ENCODE measurements at regions not wholly inside any gene's neighbourhood (a gene's known extent, or its start where the extent isn't known, plus 50 kb on each side); places are given as distances from the start of the nearest gene placed in this dataset.

GRCh38 chr5:158644301-158644700 is 455.4 kb downstream of the EBF1 start:
- no peak for DNase-seq (ENCODE audit: low read depth)
- H3K4me3 ChIP-seq (ENCODE audit: low read depth, low read length), result no peak overlapping the region
- no peak for TF ChIP-seq CTCF (conservative IDR thresholded peaks at IDR 0.05; ENCODE audit: low read depth, low read length)

- H3K4me3 ChIP-seq (ENCODE audit: low read depth, low read length), result no peak overlapping the region
- DNase-seq (ENCODE audit: low read depth), result no peak
- TF ChIP-seq CTCF (conservative IDR thresholded peaks at IDR 0.05; ENCODE audit: low read depth, low read length), result no peak
These were observed 455.9 kb downstream of the EBF1 start for GRCh38 chr5:158643840-158644239.

GRCh38 chr5:158642879-158643278 is 456.8 kb downstream of the EBF1 start:
- H3K4me3 ChIP-seq (ENCODE audit: low read depth, low read length), result no peak overlapping the region
- DNase-seq (ENCODE audit: low read depth), result no peak
- TF ChIP-seq CTCF (conservative IDR thresholded peaks at IDR 0.05; ENCODE audit: low read depth, low read length), result no peak

- no peak overlapping the region for H3K4me3 ChIP-seq (ENCODE audit: low read depth, low read length)
- DNase-seq (ENCODE audit: low read depth), result no peak
- no peak for TF ChIP-seq CTCF (conservative IDR thresholded peaks at IDR 0.05; ENCODE audit: low read depth, low read length)
These were observed 458.7 kb downstream of the EBF1 start for GRCh38 chr5:158641016-158641415.

- no peak overlapping the region for H3K4me3 ChIP-seq (ENCODE audit: low read depth, low read length)
- no peak for TF ChIP-seq CTCF (conservative IDR thresholded peaks at IDR 0.05; ENCODE audit: low read depth, low read length)
- DNase-seq (ENCODE audit: low read depth), result no peak
These were observed 459.1 kb downstream of the EBF1 start for GRCh38 chr5:158640593-158640980.

- no peak for DNase-seq (ENCODE audit: low read depth)
- H3K4me3 ChIP-seq (ENCODE audit: low read depth, low read length), result no peak overlapping the region
- no peak for TF ChIP-seq CTCF (conservative IDR thresholded peaks at IDR 0.05; ENCODE audit: low read depth, low read length)
These were observed 459.7 kb downstream of the EBF1 start for GRCh38 chr5:158639881-158640592.

GRCh38 chr5:158638396-158638795 is 461.3 kb downstream of the EBF1 start:
- no peak overlapping the region for H3K4me3 ChIP-seq (ENCODE audit: low read depth, low read length)
- DNase-seq (ENCODE audit: low read depth), result no peak
- no peak for TF ChIP-seq CTCF (conservative IDR thresholded peaks at IDR 0.05; ENCODE audit: low read depth, low read length)
